Neural crest cell (in vitro differentiated cells): ENCODE measurements at regions not wholly inside any gene's neighbourhood (a gene's known extent, or its start where the extent isn't known, plus 50 kb on each side); places are given as distances from the start of the nearest gene placed in this dataset.
"Not testable (repeated sequence)": the region's sequence is repeated elsewhere in the genome, so short reads cannot be mapped to it uniquely, and the experiment has no call there.

Source experiments
- DNase-seq: peaks from one replicate; pipeline ENCODE4 v3.0.0; 2021; ENCODE audit warnings: low read depth, mixed read lengths, low spot score
- H3K27ac Mint-ChIP-seq: one replicate; pipeline ENCODE4 v1.8.0; 2021; ENCODE audit warnings: mild to moderate bottlenecking, mixed read lengths; ENCODE audit not compliant: unreplicated experiment
- H3K27me3 Mint-ChIP-seq: 2 replicates; pipeline ENCODE4 v1.8.0; 2021; ENCODE audit warnings: low read depth, mild to moderate bottlenecking, mixed read lengths
- H3K36me3 Mint-ChIP-seq: 2 replicates; pipeline ENCODE4 v1.8.0; 2021; ENCODE audit warnings: low read depth, mild to moderate bottlenecking, mixed read lengths
- H3K4me1 Mint-ChIP-seq: 2 replicates; pipeline ENCODE4 v1.8.0; 2021; ENCODE audit warnings: mixed read lengths
- H3K4me3 Mint-ChIP-seq: one replicate; pipeline ENCODE4 v1.8.0; 2021; ENCODE audit warnings: mild to moderate bottlenecking, mixed read lengths
- H3K9me3 Mint-ChIP-seq: 2 replicates; pipeline ENCODE4 v1.8.0; 2021; ENCODE audit warnings: mixed read lengths
- CTCF ChIP-seq: fragments of 200-600 bp; sonication (generic); conservative IDR thresholded peaks from 2 replicates; pipeline ENCODE4 v1.5.0; 2021; ENCODE audit warnings: antibody characterized with exemption, mild to moderate bottlenecking

- no peak for DNase-seq
- no peaks in the 10 kb centered on the region for H3K27me3 Mint-ChIP-seq
- no peaks in the 10 kb centered on the region for H3K4me1 Mint-ChIP-seq
- H3K36me3 Mint-ChIP-seq: no peaks in the 10 kb centered on the region
- no peak overlapping the region for H3K4me3 Mint-ChIP-seq
- no peaks in the 10 kb centered on the region for H3K9me3 Mint-ChIP-seq
- H3K27ac Mint-ChIP-seq: no peak overlapping the region
- no peak for TF ChIP-seq CTCF
Measured at GRCh38 chr2:52423111-52423510, 1344.5 kb upstream of the CHAC2 start.

- Mint-ChIP-seq H3K27ac (no peak overlapping the region), H3K4me1 (no peaks in the 10 kb centered on the region), H3K36me3 (no peaks in the 10 kb centered on the region), H3K27me3 (no peaks in the 10 kb centered on the region), H3K9me3 (no peaks in the 10 kb centered on the region), H3K4me3 (no peak overlapping the region)
- peak; percentile 51 for TF ChIP-seq CTCF
- no peak for DNase-seq
Measured at GRCh38 chr2:52416340-52416739, 1351.3 kb upstream of the CHAC2 start.

- Mint-ChIP-seq H3K36me3 (no peaks in the 10 kb centered on the region), H3K27me3 (no peaks in the 10 kb centered on the region), H3K4me1 (no peaks in the 10 kb centered on the region), H3K27ac (no peak overlapping the region), H3K4me3 (no peak overlapping the region), H3K9me3 (no peaks in the 10 kb centered on the region)
- DNase-seq: no peak
- TF ChIP-seq CTCF: no peak
Measured at GRCh38 chr2:52414561-52415295, 1352.9 kb upstream of the CHAC2 start.

DNA sequence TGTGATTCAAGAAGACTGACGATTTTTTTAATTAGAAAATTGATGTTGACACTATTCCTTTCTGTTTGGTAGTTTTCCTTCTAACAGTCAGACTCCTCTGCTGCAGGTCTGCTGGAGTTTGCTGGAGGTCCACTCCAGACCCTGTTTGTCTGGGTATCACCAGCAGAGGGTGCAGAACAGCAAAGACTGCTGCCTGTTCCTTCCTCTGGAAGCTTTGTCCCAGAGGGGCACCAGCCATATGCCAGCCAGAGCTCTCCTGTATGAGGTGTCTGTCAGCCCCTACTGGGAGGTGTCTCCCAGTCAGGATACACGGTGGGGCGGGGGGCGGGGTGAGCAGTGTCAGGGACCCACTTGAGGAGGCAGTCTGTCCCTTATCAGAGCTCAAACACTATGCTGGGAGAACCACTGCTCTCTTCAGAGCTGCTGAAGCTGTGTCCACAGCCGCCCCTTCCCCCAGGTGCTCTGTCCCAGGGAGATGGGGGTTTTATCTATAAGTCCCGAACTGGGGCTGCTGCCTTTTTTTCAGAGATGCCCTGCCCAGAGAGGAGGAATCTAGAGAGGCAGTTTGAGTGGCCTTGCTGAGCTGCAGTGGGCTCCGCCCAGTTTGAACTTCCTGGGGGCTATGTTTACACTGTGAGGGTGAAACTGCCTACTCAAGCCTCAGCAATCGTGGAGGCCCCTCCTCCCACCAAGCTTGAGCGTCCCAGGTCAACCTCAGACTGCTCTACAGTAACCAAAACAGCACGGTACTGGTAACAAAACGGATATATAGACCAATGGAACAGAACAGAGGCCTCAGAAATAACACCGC is 1358.1 kb upstream of the CHAC2 start:
- peak; percentile 27 for TF ChIP-seq CTCF
- not testable (repeated sequence) for H3K36me3 Mint-ChIP-seq, H3K4me3 Mint-ChIP-seq, H3K27ac Mint-ChIP-seq, DNase-seq, H3K27me3 Mint-ChIP-seq, H3K9me3 Mint-ChIP-seq, H3K4me1 Mint-ChIP-seq

- Mint-ChIP-seq H3K27ac (no peak overlapping the region), H3K36me3 (no peaks in the 10 kb centered on the region), H3K4me1 (no peaks in the 10 kb centered on the region), H3K27me3 (no peaks in the 10 kb centered on the region), H3K4me3 (no peak overlapping the region), H3K9me3 (no peaks in the 10 kb centered on the region)
- DNase-seq: no peak
- no peak for TF ChIP-seq CTCF
Measured at GRCh38 chr2:52405980-52406379, 1361.6 kb upstream of the CHAC2 start.
